B cell (primary cell): ENCODE measurements at regions not wholly inside any gene's neighbourhood (a gene's known extent, or its start where the extent isn't known, plus 50 kb on each side); places are given as distances from the start of the nearest gene placed in this dataset.
"Not testable (repeated sequence)": the region's sequence is repeated elsewhere in the genome, so short reads cannot be mapped to it uniquely, and the experiment has no call there.

Source experiments
- ATAC-seq: fragments of 200-7000 bp; cut with Tn5 transposase; one replicate; pipeline ENCODE4 v1.10.0; 2021; ENCODE audit warnings: low read depth, mild to moderate bottlenecking, moderate number of reproducible peaks, moderate library complexity
- CTCF ChIA-PET: fragments of 350-600 bp; sonication (Branson Sonifier 250); formaldehyde crosslinking; loops from one replicate; lab custom pipeline; 2021; ENCODE audit warnings: antibody characterized with exemption, inconsistent platforms; lab: Charles Lee
- POLR2A ChIA-PET: fragments of 350-600 bp; sonication (Branson Sonifier 250); formaldehyde crosslinking; loops from one replicate; lab custom pipeline; 2021; ENCODE audit warnings: antibody characterized with exemption; lab: Charles Lee
- DNase-seq: peaks from one replicate; pipeline ENCODE4 v3.0.0; 2013
- H2AFZ ChIP-seq: 2 replicates; pipeline ENCODE4 v1.6.1; 2012; ENCODE audit warnings: mild to moderate bottlenecking, low read depth, low read length; ENCODE audit not compliant: insufficient read depth, poor library complexity, severe bottlenecking
- H3K27ac ChIP-seq, 2 donors: 1 replicate in 1 of 2; 2 replicates in 1 of 2; pipeline ENCODE4 v1.5.1; 2012 to 2013; ENCODE audit warnings: low read length in 2 of 2, mild to moderate bottlenecking in 2 of 2, moderate library complexity in 1 of 2
- H3K27me3 ChIP-seq, 4 experiments: fragments of 200-600 bp in 1 of 4; sonication (generic) in 1 of 4; replicated peaks in 1 of 4; 1 replicate in 2 of 4; 2 replicates in 2 of 4; pipeline versions ENCODE4 v1.6.1 to v1.7.0; 2013 to 2016; ENCODE audit warnings: low read length in 3 of 4, mild to moderate bottlenecking in 2 of 4, mixed read lengths in 1 of 4, moderate library complexity in 1 of 4; ENCODE audit not compliant: insufficient read depth in 4 of 4, control insufficient read depth in 3 of 4; ENCODE audit errors: control extremely low read depth in 1 of 4
- H3K36me3 ChIP-seq, 2 experiments: replicated peaks in 1 of 2; 1 replicate in 1 of 2; 2 replicates in 1 of 2; pipeline versions ENCODE4 v1.6.1 to v1.7.1; 2013; ENCODE audit warnings: low read length in 1 of 2; ENCODE audit not compliant: insufficient read depth in 2 of 2, control insufficient read depth in 1 of 2; ENCODE audit errors: control extremely low read depth in 1 of 2, extremely low read depth in 1 of 2
- H3K4me1 ChIP-seq, 2 donors: fragments of 200-600 bp in 1 of 2; sonication (generic) in 1 of 2; 1 replicate in 1 of 2; 2 replicates in 1 of 2; pipeline versions ENCODE4 v1.5.1 to v1.6.1; 2013 to 2017; ENCODE audit warnings: low read length in 2 of 2; ENCODE audit not compliant: control insufficient read depth in 2 of 2, insufficient read depth in 2 of 2
- H3K4me2 ChIP-seq: replicated peaks from 2 replicates; pipeline ENCODE3; 2012; ENCODE audit warnings: mild to moderate bottlenecking, low read depth, low read length; ENCODE audit not compliant: poor library complexity, severe bottlenecking
- H3K4me3 ChIP-seq, 5 experiments: fragments of 200-600 bp in 1 of 5; sonication (generic) in 1 of 5; 1 replicate in 3 of 5; 2 replicates in 2 of 5; pipeline versions ENCODE4 v1.5.1 to v1.7.0; 2011 to 2016; ENCODE audit warnings: low read length in 4 of 5, mild to moderate bottlenecking in 4 of 5, low read depth in 2 of 5, control low read depth in 1 of 5, moderate library complexity in 1 of 5; ENCODE audit not compliant: insufficient read depth in 1 of 5; ENCODE audit errors: control extremely low read depth in 1 of 5, extremely low read depth in 1 of 5
- H3K79me2 ChIP-seq: fragments of 200-600 bp; sonication (generic); one replicate; pipeline ENCODE4 v1.6.0; 2016; ENCODE audit warnings: low read length; ENCODE audit not compliant: control insufficient read depth, insufficient read depth
- H3K9ac ChIP-seq: fragments of 200-600 bp; sonication (generic); 2 replicates; pipeline ENCODE4 v1.6.1; 2017; ENCODE audit warnings: mild to moderate bottlenecking, low read length, moderate library complexity
- H3K9me3 ChIP-seq, 3 donors: one replicate each; pipeline versions ENCODE4 v1.6.1 to v1.7.1; 2013; ENCODE audit warnings: low read length in 2 of 3; ENCODE audit not compliant: control insufficient read depth in 2 of 3, insufficient read depth in 1 of 3; ENCODE audit errors: control extremely low read depth in 1 of 3
- H4K20me1 ChIP-seq: 2 replicates; pipeline ENCODE4 v1.6.0; 2012; ENCODE audit warnings: mild to moderate bottlenecking, low read length; ENCODE audit not compliant: insufficient read depth, control insufficient read depth, poor library complexity, severe bottlenecking
- H3K27ac Mint-ChIP-seq: one replicate; pipeline ENCODE4 v1.8.0; 2021; ENCODE audit warnings: mixed read lengths
- H3K27me3 Mint-ChIP-seq: one replicate; pipeline ENCODE4 v1.8.0; 2021; ENCODE audit warnings: mixed read lengths
- H3K4me1 Mint-ChIP-seq: one replicate; pipeline ENCODE4 v1.8.0; 2021; ENCODE audit warnings: mixed read lengths
- H3K4me3 Mint-ChIP-seq: one replicate; pipeline ENCODE4 v1.8.0; 2021; ENCODE audit warnings: mixed read lengths
- H3K9me3 Mint-ChIP-seq: one replicate; pipeline ENCODE4 v1.8.0; 2022; ENCODE audit warnings: mixed read lengths; ENCODE audit not compliant: insufficient read depth
- CTCF ChIP-seq: fragments of 200-600 bp; IDR thresholded peaks from one replicate; pipeline ENCODE4 v1.8.0; 2022; ENCODE audit warnings: antibody characterized with exemption, mild to moderate bottlenecking
- EZH2 ChIP-seq: IDR thresholded peaks from 2 replicates; pipeline ENCODE4 v1.6.1; 2012; ENCODE audit warnings: borderline replicate concordance, low read depth, mild to moderate bottlenecking, moderate library complexity, low read length; ENCODE audit not compliant: insufficient read depth, poor library complexity, severe bottlenecking
- WGBS: methylation state at CpG from one replicate; pipeline ENCODE4 v1.1.5; 2013; ENCODE audit warnings: missing lambda C conversion rate; ENCODE audit not compliant: insufficient coverage; 5-methylcytosine and 5-hydroxymethylcytosine counted together
- intact Hi-C: fragments of 100-400 bp; cut with micrococcal nuclease; formaldehyde crosslinking; loops from one replicate; pipeline ENCODE4 v1.10.0; 2022

DNA sequence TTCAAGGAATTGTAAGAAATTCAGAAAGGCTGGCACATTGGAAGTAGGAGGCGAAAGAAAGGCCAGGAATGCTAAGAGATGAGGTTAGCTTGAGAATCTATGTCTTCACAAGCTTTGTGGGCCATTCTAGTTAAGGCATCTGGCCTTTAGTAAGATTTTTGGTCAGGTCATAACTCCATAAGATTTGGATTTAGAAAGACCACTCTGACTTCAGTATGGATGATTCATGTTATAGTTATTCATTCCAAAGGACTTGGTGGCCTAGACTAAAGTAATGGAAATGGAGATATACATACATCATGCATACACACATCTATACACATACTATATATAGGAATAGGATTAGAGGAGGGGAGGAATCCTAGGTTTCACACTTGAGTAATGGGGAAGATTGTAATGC, 77.5 kb downstream of the SEPTIN7 start:
- DNase-seq, result no peak
- WGBS, result 100% methylated on average over 1 of the region's 1 CpG
- Histone ChIP-seq H3K4me3 (no peak overlapping the region), H3K36me3 (peaks cover 9 to 52% of the 10 kb centered on the region in 2 experiments), H4K20me1 (no peaks in the 10 kb centered on the region), H3K9me3 (no peaks in the 10 kb centered on the region), H3K4me2 (no peak overlapping the region), H3K27me3 (no peaks in the 10 kb centered on the region), H2AFZ (no peak overlapping the region), H3K9ac (no peak overlapping the region), H3K79me2 (peaks cover 4% of the 10 kb centered on the region), H3K27ac (no peak overlapping the region), H3K4me1 (no peaks in the 10 kb centered on the region)
- no peaks in the 10 kb centered on the region for H3K27me3 Mint-ChIP-seq
- no peaks in the 10 kb centered on the region for H3K9me3 Mint-ChIP-seq
- TF ChIP-seq EZH2 (no peak), CTCF (no peak)
- intact Hi-C loops, result no loop called here
- ChIA-PET POLR2A (interaction anchor here (1.1 kb wide), 1 partner anchor 78 kb away, joined by 3 read pairs; the partner anchor contains the start of gene SEPTIN7), CTCF (interaction anchor here (2.3 kb wide), 1 partner anchor 169 kb away, joined by 6 read pairs; no protein-coding TSS in a partner anchor)
- no peak for ATAC-seq
- peaks cover 4% of the 10 kb centered on the region for H3K4me1 Mint-ChIP-seq
- H3K27ac Mint-ChIP-seq, result no peak overlapping the region
- no peak overlapping the region for H3K4me3 Mint-ChIP-seq

DNA sequence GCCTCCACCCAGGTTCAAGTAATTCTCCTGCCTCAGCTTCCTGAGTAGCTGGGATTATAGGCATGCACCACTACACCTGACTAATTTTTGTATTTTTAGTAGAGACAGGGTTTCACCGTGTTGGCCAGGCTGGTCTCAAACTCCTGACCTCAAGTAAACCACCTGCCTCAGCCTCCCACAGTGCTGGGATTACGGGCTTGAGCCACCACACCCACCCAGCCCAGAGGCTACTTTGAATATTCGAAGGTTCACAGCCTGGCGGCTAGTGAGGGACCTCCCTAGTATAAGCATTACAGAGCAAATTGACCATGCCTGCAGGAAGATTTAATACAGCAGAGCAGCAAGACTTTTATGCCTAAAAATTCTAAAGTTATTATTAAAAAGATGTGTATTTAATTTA, 86.6 kb downstream of the SEPTIN7 start:
- H3K9me3 Mint-ChIP-seq, H3K9me3 ChIP-seq, H3K4me1 ChIP-seq, H3K27me3 Mint-ChIP-seq, H3K4me3 ChIP-seq, POLR2A ChIA-PET, H3K27ac Mint-ChIP-seq, H3K4me3 Mint-ChIP-seq, H3K27me3 ChIP-seq, ATAC-seq, H3K9ac ChIP-seq, H4K20me1 ChIP-seq, H3K79me2 ChIP-seq, H3K27ac ChIP-seq, DNase-seq, H2AFZ ChIP-seq, H3K4me2 ChIP-seq: not testable (repeated sequence)
- intact Hi-C loops, result loop anchor here (5.0 kb wide), 1 partner anchor 35 kb away; no protein-coding TSS in a partner anchor
- WGBS, result 73% methylated on average over 2 of the region's 4 CpGs
- CTCF ChIA-PET, result interaction anchor here (1.4 kb wide), 1 partner anchor 177 kb away, joined by 6 read pairs; no protein-coding TSS in a partner anchor
- H3K36me3 ChIP-seq, result peaks cover 8 to 64% of the 10 kb centered on the region in 2 experiments
- H3K4me1 Mint-ChIP-seq, result peaks cover 12% of the 10 kb centered on the region
